Left lobe of liver (tissue), 2 donors: ENCODE measurements at regions not wholly inside any gene's neighbourhood (a gene's known extent, or its start where the extent isn't known, plus 50 kb on each side); places are given as distances from the start of the nearest gene placed in this dataset.
"Not testable (repeated sequence)": the region's sequence is repeated elsewhere in the genome, so short reads cannot be mapped to it uniquely, and the experiment has no call there.

Experiments used
- ATAC-seq: fragments of 200-7000 bp; cut with Tn5 transposase; one replicate; pipeline ENCODE4 v1.9.1; 2020; ENCODE audit warnings: mild to moderate bottlenecking, moderate library complexity
- DNase-seq: peaks from one replicate; pipeline ENCODE4 v3.0.0-alpha.2; 2020; ENCODE audit warnings: low spot score
- donor health status: DM: no; HTN: no; CAD: no; lungs with moderate emphysema.
- donor health status: DM: no; HTN: yes; CAD: no.

DNA sequence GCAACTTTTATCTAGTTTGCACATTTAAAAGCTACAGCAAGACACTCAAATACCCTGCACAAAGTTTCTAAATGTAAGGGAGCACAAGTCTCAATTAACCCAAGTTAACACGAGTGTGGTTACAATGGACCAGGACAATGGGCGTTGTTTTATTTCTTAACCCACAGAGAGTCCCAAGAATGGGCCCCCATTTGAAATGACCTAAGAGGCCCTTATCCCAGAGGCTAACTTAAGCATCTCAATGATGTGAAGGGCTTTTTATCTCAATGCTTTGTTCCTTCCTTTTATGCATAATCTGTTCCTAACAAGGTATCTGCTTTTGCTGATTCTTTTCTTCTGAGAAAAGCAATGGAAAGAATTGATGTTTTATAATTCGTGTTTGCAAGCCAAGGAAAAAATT, 151.5 kb upstream of the SALL3 start:
- no peak for ATAC-seq
- no peak for DNase-seq

DNA sequence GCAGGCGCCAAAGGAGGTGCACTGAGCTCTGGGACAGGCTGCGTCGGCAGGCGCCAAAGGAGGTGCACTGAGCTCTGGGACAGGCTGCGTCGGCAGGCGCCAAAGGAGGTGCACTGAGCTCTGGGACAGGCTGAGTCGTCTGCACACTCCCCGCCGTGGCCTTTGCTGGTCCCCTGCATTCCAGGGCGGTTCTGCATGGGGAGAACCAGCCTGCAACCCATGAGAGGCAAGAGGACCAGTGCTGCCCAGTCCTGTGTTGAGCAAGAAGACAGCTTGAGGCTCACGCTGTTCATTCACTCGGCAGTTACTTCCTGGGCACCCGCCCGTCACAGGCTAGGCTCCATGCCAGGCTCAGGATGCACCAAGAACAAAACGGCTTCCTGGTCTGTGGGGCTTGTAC, 150.6 kb upstream of the SALL3 start:
- ATAC-seq: not testable (repeated sequence)

DNA sequence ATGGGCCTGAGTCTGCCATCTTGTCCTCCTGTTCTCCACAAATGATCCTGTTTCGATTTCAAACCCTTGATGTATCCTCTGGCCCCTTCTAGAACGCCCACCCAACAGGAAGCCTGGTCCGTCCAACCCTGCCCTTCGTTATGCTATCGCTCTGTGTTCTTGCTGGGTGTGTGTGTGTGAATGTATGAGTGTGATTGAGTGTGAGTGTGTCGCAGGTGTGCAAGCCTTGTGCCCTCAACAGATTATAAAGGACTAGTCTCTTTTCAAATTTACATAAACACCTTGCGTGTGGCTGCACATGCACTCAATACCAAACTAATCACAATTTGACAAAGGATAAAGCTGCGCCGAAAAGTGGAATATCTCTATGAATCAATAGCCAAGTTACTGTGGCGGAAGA, 149.5 kb upstream of the SALL3 start:
- DNase-seq (no peak), ATAC-seq (no peak)

More for the DNA sequence above, 150.6 kb upstream of the SALL3 start:
- DNase-seq: not testable (repeated sequence)

DNA sequence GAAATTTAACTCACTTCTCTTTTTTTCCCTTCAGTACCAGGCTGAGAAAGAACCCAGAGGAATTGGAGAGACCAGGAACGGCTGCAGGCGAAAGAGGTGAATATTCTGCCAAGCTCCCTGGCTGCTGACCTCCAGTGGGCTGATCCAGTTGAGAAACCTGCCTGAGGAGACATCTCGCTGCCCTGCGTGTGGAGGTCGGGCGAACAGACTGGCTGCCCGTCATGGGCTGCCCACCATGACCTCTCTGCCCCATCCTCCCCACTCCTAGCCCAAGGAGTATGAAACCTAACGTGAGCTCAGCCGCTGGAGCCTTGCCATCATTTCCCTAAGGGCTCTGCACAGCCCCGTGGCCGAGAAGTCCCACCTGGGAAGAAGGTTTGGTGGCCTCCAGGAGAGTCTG, 148.8 kb upstream of the SALL3 start:
- DNase-seq: no peak
- no peak for ATAC-seq

DNA sequence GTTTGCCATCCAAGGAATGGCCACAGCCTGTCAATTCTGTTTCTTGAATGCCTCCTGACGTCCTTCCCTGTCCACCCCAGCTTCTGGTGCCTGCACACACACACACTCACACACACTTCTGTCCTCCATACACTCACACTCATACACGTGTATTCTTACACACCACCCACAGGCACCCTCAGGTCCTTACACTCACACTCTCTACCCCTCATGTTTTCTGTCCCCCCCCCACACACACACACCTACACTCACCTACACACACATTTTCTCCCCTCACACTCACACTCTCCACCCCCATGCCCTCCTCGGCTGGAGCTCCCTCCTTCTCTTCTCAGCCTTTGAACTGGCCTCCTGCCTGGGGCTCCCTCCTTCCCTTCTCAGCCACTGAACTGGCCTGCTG, 148.0 kb upstream of the SALL3 start:
- DNase-seq: no peak
- ATAC-seq: no peak

DNA sequence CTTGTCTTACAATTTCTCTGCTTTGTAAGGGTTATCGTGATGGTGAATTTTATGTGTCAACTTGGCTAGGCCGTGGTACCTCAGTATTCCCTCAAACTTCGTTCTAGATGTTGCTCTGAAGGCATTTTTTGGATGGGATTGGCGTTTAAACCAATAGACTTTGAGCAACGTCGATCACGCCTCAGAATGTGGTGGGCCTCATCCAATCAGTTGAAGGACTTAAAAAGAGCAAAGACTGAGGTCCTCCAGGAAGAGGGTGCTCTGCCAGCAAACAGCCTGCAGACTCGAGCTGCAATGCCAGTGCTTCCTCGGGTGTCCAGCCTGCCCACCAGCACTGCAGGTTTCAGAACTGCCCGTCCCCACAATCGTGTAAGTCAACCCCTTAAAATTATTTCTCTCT, 145.8 kb upstream of the SALL3 start:
- DNase-seq: no peak
- ATAC-seq: no peak

DNA sequence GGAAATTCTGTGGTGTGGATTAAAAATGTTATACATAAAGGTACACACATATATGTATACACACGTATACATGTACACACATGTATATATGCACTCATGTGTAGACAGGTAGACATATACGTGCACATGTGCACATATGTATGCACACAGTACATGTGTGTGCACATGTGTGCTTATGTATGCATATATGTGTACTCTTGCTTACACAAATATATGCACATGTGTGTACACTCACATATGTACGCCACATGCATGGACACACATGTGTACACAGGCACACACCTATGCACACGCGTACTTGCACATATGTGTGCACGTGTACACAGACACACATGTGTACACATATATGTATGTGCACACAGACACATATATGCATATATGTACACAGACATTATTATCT, 142.8 kb upstream of the SALL3 start:
- ATAC-seq (no peak), DNase-seq (no peak)

DNA sequence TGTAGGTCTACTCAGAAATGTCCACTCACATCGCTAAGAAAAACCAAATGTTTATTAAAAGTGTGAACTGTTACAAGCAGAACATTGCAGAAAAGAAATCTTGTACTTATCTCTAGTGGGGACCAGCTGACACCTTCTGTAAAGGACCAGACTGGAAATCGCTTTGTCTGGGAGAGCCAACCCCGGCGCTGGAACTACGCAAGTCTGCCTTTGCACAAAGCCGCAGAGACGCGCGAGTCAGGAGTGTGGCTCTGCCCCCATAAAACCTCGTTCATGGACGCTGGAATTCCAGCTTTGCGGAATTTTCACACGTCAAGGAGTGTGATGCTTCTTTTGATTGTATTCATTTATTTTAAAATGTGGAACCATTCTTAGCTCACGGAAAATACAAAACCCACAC, 141.9 kb upstream of the SALL3 start:
- no peak for DNase-seq

DNA sequence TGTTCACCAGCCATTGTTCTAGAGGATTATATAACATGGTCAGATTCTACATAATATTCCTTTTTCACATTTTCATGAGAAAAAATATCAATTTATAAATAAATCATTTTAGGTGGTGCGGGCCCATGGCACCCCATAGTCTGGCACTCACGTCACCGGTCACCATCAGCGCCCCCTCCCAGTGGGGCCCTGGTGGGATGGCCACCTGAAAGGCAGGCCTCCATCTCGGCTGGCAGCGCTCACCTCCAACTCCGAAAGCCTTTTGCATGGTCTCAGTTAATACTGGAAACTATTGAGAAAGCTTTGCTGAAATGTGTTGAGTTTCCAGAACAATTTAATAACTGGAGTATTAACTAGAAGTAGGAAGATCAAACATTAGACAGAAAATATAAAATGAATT, 141.4 kb upstream of the SALL3 start:
- DNase-seq (no peak), ATAC-seq (no peak)

More for the DNA sequence above, 141.9 kb upstream of the SALL3 start:
- no peak for ATAC-seq

DNA sequence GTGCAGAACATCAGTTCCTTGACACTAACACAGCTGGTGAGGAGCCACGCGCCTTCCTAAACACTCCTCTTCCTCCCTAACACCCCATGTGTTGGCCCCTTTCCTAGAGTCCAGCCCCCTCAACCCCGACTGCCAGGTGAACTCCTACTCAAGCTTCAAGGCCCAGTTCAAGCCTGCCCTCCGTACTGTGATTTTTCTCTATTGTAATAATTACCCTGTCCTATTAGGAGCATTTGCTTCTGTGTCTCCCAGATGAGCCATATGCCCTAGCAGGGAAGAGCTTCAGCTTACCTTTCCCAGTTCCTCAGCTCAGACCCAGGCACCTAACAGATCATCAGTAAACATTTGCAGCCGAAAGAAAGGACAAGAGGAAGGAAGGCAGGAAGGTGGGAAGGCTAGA, 130.6 kb upstream of the SALL3 start:
- DNase-seq (no peak), ATAC-seq (no peak)

DNA sequence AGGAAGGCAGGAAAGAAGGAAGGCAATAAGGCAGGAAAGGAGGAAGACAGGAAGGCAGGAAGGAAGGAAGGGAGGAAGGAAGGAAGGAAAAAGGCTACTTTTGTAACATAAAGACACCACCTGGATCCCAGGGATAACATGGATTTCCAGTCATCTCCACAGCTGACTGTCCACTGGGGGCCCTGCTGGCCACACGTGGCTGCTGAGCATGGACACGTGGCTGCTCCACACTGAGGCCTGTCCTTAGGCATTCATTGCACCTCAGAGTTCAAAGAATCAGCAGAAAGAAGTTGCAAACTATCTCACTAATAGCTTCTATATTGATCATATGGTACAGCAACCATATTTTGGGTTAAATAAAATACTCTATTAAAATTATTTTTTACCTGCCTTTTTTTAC, 130.2 kb upstream of the SALL3 start:
- no peak for ATAC-seq
- DNase-seq: no peak

DNA sequence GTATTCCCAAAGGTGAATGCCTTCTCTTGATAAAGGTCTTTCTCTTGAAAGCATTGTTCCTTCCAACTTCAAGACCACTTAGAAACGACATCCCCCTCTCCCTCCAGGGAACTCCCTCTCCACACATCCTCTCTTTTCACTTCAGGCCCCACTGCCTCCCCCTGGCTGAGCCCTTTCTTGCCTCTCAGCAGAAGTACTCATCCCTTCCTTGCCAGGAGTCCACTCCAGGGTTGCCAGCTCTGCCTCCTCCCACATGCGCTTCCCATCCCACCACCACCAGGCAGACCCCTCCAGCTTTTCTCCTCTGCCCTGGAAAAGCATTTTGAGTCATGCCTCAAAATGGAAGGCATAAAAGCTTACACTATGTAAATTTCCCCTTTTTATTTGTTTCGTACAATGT, 126.3 kb upstream of the SALL3 start:
- DNase-seq (no peak), ATAC-seq (no peak)

DNA sequence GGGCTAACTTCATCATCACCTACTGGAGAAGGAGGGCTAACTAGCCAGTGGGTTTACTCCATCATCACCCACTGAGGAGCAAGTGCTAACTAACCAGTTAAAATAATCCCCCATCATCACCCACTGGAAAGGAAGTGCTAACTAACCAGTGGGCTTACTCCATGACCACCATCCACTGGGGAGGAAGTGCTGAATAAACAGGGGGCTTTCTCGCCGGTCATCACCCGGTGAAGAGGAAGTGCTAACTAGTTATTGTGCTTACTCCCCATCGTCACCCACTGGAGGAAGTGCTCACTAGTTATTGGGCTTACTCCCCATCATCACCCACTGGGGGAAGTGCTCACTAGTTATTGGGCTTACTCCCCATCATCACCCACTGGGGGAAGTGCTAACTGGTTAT, 124.4 kb upstream of the SALL3 start:
- no peak for DNase-seq
- no peak for ATAC-seq

DNA sequence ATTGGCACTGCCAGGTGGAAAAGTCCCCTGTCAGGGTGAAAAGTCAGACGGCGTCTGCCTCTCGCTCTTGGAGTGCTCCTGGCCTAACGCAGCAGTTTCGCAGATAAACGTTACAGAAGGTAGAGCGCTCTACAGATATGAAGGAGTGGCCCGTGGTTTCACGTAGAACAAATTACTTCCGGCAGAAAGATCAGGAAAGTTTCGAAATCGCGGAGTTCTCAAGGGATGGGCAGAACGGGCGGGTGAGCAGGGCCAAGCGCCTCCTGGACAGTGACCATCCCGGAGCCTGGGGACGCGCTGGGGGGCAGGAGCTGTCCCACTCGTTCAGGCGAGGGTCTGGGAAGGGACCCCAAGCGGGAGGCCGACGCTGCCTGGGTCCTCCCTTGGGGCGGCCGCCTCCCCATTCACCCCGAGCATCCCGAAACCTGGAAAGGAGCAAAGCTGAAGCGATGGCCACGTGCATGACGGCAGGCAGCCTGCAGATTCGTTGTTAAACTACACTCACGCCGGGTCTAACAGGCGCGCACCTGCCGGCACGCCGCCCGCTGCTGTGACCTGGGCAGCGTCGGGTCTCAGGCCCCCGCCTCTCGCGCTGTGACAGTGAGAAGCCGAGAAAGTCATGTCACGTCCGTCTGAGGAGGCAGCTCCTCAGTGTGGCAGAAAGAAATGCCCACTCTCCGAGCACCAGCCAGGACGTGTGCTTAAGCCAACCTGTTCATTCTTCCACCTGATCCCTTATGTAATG, 122.9 kb upstream of the SALL3 start:
- DNase-seq: no peak
- ATAC-seq: no peak

DNA sequence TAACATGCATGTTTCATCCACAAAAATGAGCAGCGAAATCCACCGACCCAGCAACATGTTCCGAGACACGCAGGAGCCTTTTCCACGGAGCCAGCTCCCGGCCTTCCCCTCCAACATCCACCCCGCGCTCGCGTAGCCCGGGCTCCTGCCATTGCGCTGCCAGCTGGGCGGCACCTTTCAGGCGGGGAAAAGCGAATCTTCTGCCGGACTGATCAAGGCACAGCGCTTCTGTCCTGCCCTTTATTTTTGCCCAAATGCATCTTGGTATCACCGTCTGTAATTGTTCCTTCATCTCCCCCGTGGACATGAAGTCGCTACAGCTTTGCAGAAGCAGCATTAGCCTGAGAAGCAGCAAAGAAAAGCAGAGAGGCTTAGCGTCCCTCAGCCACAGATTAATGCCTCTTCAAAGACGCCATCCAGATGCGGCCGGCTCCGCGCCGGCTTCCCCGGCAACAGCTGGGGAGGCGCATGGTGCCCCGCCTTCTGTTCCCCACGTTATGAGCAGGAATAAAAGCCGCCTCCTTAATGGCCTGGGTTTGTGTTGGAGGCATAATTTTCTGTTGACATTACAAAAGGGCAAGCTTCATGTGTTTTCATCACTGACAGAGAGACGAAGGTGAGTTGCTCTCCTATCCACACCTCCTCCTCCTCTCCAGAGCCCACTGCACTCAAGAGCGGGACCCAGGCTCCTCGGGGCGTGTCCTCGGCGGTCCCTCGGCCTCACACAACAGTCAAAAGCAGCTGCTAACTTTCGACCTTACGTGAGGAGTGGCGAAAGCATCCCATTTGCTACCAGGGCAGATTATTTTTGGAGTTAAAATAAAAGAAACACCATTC, 122.1 kb upstream of the SALL3 start:
- DNase-seq (no peak), ATAC-seq (no peak)

DNA sequence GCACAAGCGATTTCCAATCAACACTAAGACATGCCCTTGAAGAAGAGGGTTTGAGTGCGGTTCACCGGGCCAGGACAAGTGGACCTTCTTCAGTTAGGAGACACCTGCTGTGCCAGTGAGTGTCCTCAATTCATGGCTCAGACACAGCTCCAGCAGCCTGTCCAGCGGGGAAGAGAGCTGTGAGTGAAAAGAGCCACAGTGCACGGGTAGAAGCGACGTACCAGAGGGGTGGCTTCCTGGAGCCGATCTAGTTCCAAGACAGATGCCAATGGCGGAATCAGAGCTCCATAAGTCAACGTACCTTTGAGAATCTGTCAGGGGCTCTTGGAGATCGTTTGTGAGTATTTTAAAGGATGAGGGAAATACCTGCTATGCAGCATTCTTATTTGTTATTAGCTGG, 119.9 kb upstream of the SALL3 start:
- no peak for ATAC-seq

DNA sequence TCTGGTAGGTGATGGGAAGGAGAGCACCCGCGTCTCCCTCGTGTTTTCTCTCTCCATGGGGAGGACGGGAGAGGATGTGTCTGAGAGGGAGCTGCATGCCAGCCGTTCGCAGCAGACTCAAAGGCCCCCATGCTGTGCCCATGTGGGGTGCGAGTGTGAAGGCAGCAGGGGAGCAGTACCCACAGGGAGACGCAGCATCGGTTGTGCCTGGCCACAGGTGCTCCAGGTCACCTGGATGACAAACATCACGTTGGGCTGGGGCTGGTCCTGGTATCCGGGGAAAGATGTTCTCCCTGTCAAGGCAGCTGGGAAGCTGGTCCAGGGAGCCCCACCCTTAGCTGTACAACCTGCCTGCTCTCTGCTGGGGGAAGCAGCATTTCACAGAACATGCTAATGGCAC, 119.5 kb upstream of the SALL3 start:
- ATAC-seq (no peak), DNase-seq (no peak)

More for the DNA sequence above, 119.9 kb upstream of the SALL3 start:
- no peak for DNase-seq

DNA sequence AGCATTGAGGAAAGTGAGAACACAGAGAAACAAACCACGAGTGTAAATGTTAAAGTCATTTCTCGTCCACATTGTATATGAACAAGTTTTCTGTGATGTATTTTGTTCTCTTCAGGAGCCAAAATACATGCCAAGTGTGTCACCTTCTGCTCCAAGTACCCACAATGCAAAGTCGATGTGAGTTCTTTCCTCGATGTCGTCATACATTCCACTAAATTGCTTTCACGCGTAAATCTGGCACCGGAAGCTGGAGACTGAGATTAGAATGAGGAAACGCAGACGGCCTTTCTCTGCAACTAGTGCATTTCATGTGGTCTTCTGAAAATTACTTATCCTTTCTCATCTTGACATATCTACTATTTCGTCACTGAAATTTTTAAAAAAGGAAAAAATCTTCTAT, 118.5 kb upstream of the SALL3 start:
- no peak for ATAC-seq
- no peak for DNase-seq

DNA sequence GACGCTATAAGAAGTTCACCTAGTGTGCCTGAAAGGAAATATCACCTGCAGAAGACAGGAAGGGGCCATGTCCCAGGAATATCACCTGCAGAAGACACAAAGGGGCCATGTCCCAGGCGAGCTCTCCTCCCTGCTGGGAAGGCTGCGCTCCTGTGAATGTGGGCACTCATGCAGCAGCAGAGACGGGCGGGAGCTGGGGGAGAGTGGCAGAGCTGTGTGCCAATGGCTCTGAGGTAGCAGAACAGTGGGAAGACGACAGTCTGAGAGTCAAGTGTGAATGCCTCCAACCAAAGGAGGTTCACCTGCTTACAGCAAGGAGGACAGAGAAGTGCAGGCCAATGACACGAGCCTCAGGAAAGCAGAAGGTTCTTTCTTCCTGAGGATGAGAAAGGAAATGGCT, 117.9 kb upstream of the SALL3 start:
- no peak for ATAC-seq
- no peak for DNase-seq

DNA sequence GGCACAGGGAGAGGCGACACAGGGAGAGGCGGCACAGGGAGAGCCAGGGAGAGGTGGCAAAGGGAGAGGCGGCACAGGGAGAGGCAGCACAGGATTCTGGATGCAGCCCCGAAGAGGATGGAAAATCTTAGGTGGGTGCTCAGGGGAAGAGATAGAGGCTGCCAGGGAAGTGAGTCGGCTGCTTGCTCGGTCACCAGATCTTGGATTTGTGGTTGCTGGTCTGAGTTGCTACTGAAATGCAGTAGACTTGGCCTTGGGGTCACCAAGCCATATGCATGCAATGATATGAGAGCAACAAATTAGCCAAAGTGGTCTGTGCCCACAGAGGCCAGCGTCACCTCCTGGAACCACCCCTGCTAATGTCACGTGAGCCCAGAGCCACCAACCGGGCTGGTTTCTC, 117.2 kb upstream of the SALL3 start:
- ATAC-seq (no peak), DNase-seq (no peak)

DNA sequence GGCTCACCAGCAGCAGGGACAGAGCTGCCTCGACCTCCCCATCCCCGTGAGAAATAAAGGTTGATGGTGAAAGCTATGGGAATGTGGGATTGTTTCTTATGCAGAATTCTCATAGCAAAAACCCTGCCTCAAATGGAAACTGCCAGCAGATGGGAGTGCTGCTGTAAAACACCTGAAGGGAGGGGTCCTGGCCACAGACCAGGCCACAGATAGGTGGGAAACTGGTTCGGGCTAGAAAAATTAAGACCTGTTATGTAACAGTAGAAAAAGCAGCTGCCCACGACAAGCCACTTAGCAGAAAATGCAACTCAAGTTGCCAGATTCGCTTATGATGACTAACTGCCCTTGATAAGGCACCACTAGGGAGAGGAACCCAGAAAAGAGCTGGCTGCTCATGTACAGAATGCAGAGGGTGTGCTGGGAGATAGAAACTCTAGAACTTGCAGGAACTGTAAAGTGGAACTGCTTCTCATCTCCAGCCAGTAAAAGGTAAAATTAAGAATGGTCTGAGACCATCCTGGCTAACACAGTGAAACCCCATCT, 114.5 kb upstream of the SALL3 start:
- DNase-seq: no peak
- ATAC-seq: no peak

DNA sequence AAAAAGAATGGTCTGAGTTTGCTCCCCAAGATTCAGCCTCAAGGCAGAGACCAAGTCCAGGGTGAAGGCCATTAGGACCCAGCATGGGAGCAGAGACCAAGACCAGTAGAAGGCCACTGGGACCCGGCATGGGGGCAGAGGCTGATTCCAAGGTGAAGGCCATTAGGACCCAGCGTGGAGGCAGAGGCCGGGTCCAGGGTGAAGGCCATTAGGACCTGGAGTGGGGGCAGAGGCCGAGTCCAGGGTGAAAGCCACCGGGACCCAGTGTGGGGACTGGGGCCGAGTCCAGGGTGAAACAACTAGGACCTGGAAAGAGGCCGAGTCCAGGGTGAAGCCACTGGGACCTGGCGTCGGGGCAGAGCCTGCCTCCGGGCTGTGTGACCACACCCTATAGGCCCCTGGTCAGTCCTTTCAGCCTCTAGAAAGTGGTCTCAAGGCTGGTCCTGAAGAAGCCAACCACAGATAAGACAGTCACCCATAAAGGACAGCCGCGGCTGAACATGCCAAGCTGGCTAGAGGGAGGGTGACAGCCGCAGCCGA, 113.8 kb upstream of the SALL3 start:
- no peak for DNase-seq
- ATAC-seq: no peak
